SK-N-SH (cell line): ENCODE measurements at regions not wholly inside any gene's neighbourhood (a gene's known extent, or its start where the extent isn't known, plus 50 kb on each side); places are given as distances from the start of the nearest gene placed in this dataset.
"Not testable (repeated sequence)": the region's sequence is repeated elsewhere in the genome, so short reads cannot be mapped to it uniquely, and the experiment has no call there.

ENCODE experiments used
- CTCF ChIA-PET: fragments of 300-600, 350-600 bp; formaldehyde crosslinking; extraction: SDS; loops from one replicate; lab custom pipeline; 2021; lab: Yijun Ruan, JAX
- POLR2A ChIA-PET: fragments of 350-600 bp; sonication (Branson Sonifier 250); formaldehyde crosslinking; extraction: SDS; loops from one replicate; lab custom pipeline; 2020; ENCODE audit warnings: antibody characterized with exemption, inconsistent platforms; lab: Yijun Ruan, JAX
- DNase-seq: peaks from one replicate; pipeline ENCODE4 v3.0.0; 2012
- H2AFZ ChIP-seq: fragments of 200-600 bp; sonication (generic); 2 replicates; pipeline ENCODE4 v1.8.1; 2016; ENCODE audit warnings: antibody characterized with exemption, mild to moderate bottlenecking, low read depth
- H3F3A ChIP-seq: fragments of 200-600 bp; sonication (generic); replicated peaks from 2 replicates; pipeline ENCODE3; 2016; ENCODE audit warnings: antibody characterized with exemption, mild to moderate bottlenecking; ENCODE audit not compliant: insufficient read depth
- H3K27ac ChIP-seq, 2 experiments: fragments of 200-500 bp in 1 of 2; fragments of 200-600 bp in 1 of 2; sonication (Bioruptor generic) in 1 of 2; sonication (generic), shearing (Covaris generic) in 1 of 2; 2 replicates each; pipeline versions ENCODE4 v1.5.1 to v1.6.1; 2014 to 2016; ENCODE audit warnings: low read depth in 2 of 2, inconsistent platforms in 1 of 2, low read length in 1 of 2, mild to moderate bottlenecking in 1 of 2, mixed read lengths in 1 of 2
- H3K27me3 ChIP-seq: fragments of 200-600 bp; sonication (generic), shearing (Covaris generic); 2 replicates; pipeline ENCODE4 v1.6.1; 2016; ENCODE audit warnings: mixed run types; ENCODE audit not compliant: insufficient read depth
- H3K36me3 ChIP-seq, 2 experiments: fragments of 200-500 bp in 1 of 2; fragments of 200-600 bp in 1 of 2; sonication (Bioruptor generic) in 1 of 2; sonication (generic) in 1 of 2; replicated peaks in 1 of 2; 2 replicates each; pipeline versions ENCODE3 to v1.5.1; 2014 to 2016; ENCODE audit warnings: low read length in 1 of 2, mild to moderate bottlenecking in 1 of 2; ENCODE audit not compliant: insufficient read depth in 2 of 2, control insufficient read depth in 1 of 2
- H3K4me1 ChIP-seq, 2 experiments: fragments of 200-500 bp in 1 of 2; fragments of 200-600 bp in 1 of 2; sonication (Bioruptor generic) in 1 of 2; sonication (generic), shearing (Covaris generic) in 1 of 2; 2 replicates each; pipeline versions ENCODE4 v1.5.1 to v1.6.1; 2014 to 2016; ENCODE audit warnings: low read depth in 1 of 2, low read length in 1 of 2, mixed run types in 1 of 2; ENCODE audit not compliant: insufficient read depth in 2 of 2, control insufficient read depth in 1 of 2
- H3K4me2 ChIP-seq: fragments of 200-600 bp; sonication (generic), shearing (Covaris generic); 2 replicates; pipeline ENCODE4 v1.6.1; 2017; ENCODE audit warnings: mixed run types
- H3K4me3 ChIP-seq, 2 experiments: fragments of 200-500 bp in 1 of 2; fragments of 200-600 bp in 1 of 2; sonication (Bioruptor generic) in 1 of 2; sonication (generic), shearing (Covaris generic) in 1 of 2; 2 replicates each; pipeline versions ENCODE4 v1.5.1 to v1.8.1; 2014 to 2016; ENCODE audit warnings: low read depth in 2 of 2, inconsistent platforms in 1 of 2, low read length in 1 of 2, mild to moderate bottlenecking in 1 of 2, mixed read lengths in 1 of 2, moderate library complexity in 1 of 2
- H3K79me2 ChIP-seq: fragments of 200-600 bp; sonication (generic); 2 replicates; pipeline ENCODE4 v1.8.1; 2017; ENCODE audit warnings: mild to moderate bottlenecking; ENCODE audit not compliant: insufficient read depth
- H3K9ac ChIP-seq: fragments of 200-600 bp; sonication (generic); 2 replicates; pipeline ENCODE4 v1.6.1; 2017; ENCODE audit warnings: mixed run types
- H3K9me2 ChIP-seq: fragments of 200-600 bp; sonication (generic); 2 replicates; pipeline ENCODE4 v1.6.1; 2017; ENCODE audit warnings: mixed run types
- H3K9me3 ChIP-seq: fragments of 200-600 bp; sonication (generic); 2 replicates; pipeline ENCODE4 v1.6.1; 2017; ENCODE audit warnings: mixed run types, mild to moderate bottlenecking, moderate library complexity
- H4K20me1 ChIP-seq: fragments of 200-600 bp; sonication (generic); 2 replicates; pipeline ENCODE4 v1.6.1; 2017; ENCODE audit warnings: mild to moderate bottlenecking, mixed run types; ENCODE audit not compliant: insufficient read depth
- CTCF ChIP-seq: fragments of 200-600 bp; sonication (generic); IDR thresholded peaks from 2 replicates; pipeline ENCODE4 v1.6.1; 2017; ENCODE audit warnings: antibody characterized with exemption, mild to moderate bottlenecking, moderate library complexity
- EP300 ChIP-seq, 2 experiments: IDR thresholded peaks; 2 replicates each; pipeline versions ENCODE4 v1.4.0 to v1.6.1; 2012; ENCODE audit warnings: borderline replicate concordance in 1 of 2, low read depth in 1 of 2, low read length in 1 of 2
- EZH2phosphoT487 ChIP-seq: fragments of 200-600 bp; sonication (generic); IDR thresholded peaks from 2 replicates; pipeline ENCODE4 v1.6.1; 2017; ENCODE audit warnings: low read depth, mixed run types, mild to moderate bottlenecking, antibody characterized with exemption, moderate library complexity, borderline replicate concordance
- FOXJ3 ChIP-seq: sonication (generic); formaldehyde crosslinking; IDR thresholded peaks from 2 replicates; pipeline ENCODE4 v1.5.1; 2020; ENCODE audit warnings: mild to moderate bottlenecking, missing genetic modification reagents
- JUND ChIP-seq: IDR thresholded peaks from 2 replicates; pipeline ENCODE4 v1.4.0; 2012
- MEF2A ChIP-seq: IDR thresholded peaks from 2 replicates; pipeline ENCODE4 v1.4.0; 2012; ENCODE audit warnings: low read depth, borderline replicate concordance
- MXI1 ChIP-seq: IDR thresholded peaks from 2 replicates; pipeline ENCODE4 v1.6.1; 2012; ENCODE audit warnings: mild to moderate bottlenecking, low read depth, low read length, improper control_type of control experiment
- NFIC ChIP-seq: IDR thresholded peaks from 2 replicates; pipeline ENCODE4 v1.4.0; 2012; ENCODE audit warnings: borderline replicate concordance
- PBX3 ChIP-seq: IDR thresholded peaks from 2 replicates; pipeline ENCODE4; 2012
- POLR2AphosphoS5 ChIP-seq: IDR thresholded peaks from 2 replicates; pipeline ENCODE4 v1.6.1; 2012; ENCODE audit warnings: low read depth, low read length
- RCOR1 ChIP-seq: fragments of 150-350 bp; IDR thresholded peaks from 2 replicates; pipeline ENCODE4 v1.6.1; 2017; ENCODE audit warnings: antibody characterized with exemption, low read length
- RFX5 ChIP-seq: IDR thresholded peaks from 2 replicates; pipeline ENCODE4 v1.6.1; 2012; ENCODE audit warnings: mild to moderate bottlenecking, improper control_type of control experiment, low read length
- RXRA ChIP-seq: IDR thresholded peaks from 2 replicates; pipeline ENCODE4 v1.4.0; 2012; ENCODE audit warnings: low read depth, mild to moderate bottlenecking, borderline replicate concordance
- SMC3 ChIP-seq: IDR thresholded peaks from 2 replicates; pipeline ENCODE4 v1.6.1; 2012; ENCODE audit warnings: low read depth, low read length, improper control_type of control experiment
- TAF1 ChIP-seq: IDR thresholded peaks from 2 replicates; pipeline ENCODE4 v1.6.1; 2012; ENCODE audit warnings: low read depth, mild to moderate bottlenecking, low read length, moderate library complexity, borderline replicate concordance
- USF1 ChIP-seq: IDR thresholded peaks from 2 replicates; pipeline ENCODE4 v1.4.0; 2012; ENCODE audit warnings: low read depth, borderline replicate concordance
- YY1 ChIP-seq: IDR thresholded peaks from 2 replicates; pipeline ENCODE4 v1.4.0; 2012; ENCODE audit warnings: low read depth, mild to moderate bottlenecking
- WGBS: methylation state at CpG from one replicate; pipeline ENCODE4 v1.1.6; 2017; ENCODE audit warnings: low lambda C conversion rate; 5-methylcytosine and 5-hydroxymethylcytosine counted together
- TF ChIP-seq, protein P1 (sequence below): IDR thresholded peaks from 2 replicates; pipeline ENCODE4 v1.4.0; 2012; ENCODE audit warnings: low read depth, borderline replicate concordance

GRCh38 chr21:19541602-19542001, 1138.0 kb upstream of the TMPRSS15 start (continued):
- TF ChIP-seq RCOR1 (no peak), EP300 (IDR thresholded peaks at IDR 0.05; ENCODE audit: borderline replicate concordance in 1 of 2, low read depth in 1 of 2, low read length in 1 of 2) (no peak), JUND (no peak), PBX3 (no peak), USF1 (no peak), FOXJ3 (CRISPR knock-in tag) (no peak), YY1 (no peak)

GRCh38 chr21:19544493-19544892, 1140.9 kb upstream of the TMPRSS15 start:
- POLR2A ChIA-PET, H2AFZ ChIP-seq, DNase-seq, H3K4me3 ChIP-seq, H3K36me3 ChIP-seq, H3K27me3 ChIP-seq, H4K20me1 ChIP-seq, H3K9me2 ChIP-seq, H3K27ac ChIP-seq, H3K9me3 ChIP-seq, H3K9ac ChIP-seq, H3F3A ChIP-seq, H3K79me2 ChIP-seq, H3K4me1 ChIP-seq, CTCF ChIA-PET, H3K4me2 ChIP-seq: not testable (repeated sequence)
- WGBS, result 0% methylated on average over 4 of the region's 4 CpGs

DNA sequence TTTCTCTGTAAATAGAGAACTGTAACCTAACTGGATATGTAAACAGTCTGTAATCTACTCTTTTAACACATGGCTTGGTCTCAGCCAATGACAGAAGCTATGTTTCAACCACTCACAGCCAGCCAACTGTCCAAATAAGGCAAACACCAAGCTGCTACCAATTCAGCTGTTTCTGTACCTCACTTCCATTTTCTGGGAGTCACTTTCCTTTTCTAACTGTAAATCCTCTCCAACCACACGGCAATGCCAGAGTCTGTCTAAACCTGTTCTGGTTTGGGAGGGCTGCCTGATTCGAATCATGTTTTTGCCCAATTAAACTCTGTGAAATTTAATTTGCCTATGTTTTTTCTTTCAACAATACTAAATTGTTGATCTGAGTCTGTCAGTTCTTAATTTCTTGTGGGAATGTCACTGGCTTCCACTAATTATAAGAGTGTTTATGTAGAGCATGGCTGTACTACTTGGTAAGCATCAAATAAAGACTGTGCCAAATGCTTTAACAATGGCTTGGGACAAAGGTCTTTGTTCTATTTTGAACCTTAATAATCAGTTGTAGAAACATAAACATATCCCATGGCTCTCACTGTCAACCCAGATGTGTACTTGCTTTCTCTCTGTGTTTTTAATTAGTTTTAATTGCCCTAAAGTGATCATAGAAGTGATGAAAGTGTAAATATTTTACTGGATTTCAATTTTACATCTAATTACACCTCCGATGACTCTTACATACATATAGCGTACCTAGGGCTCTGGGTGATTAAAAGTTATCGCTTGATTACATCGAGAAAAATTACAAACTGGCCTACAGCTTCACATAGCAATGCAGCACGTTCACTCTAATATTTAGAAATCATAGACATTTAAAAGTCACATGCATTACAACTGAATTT, 1144.6 kb upstream of the TMPRSS15 start:
- ChIA-PET CTCF (no interaction called here), POLR2A (no interaction called here)
- Histone ChIP-seq H3K4me1 (no peaks in the 10 kb centered on the region), H3K9me3 (no peaks in the 10 kb centered on the region), H3K27ac (no peak overlapping the region), H2AFZ (no peak overlapping the region), H3K9ac (no peak overlapping the region), H3K27me3 (no peaks in the 10 kb centered on the region), H3F3A (no peaks in the 10 kb centered on the region), H3K36me3 (no peaks in the 10 kb centered on the region), H3K4me2 (no peak overlapping the region), H3K4me3 (no peak overlapping the region), H3K79me2 (no peaks in the 10 kb centered on the region), H3K9me2 (no peaks in the 10 kb centered on the region), H4K20me1 (no peaks in the 10 kb centered on the region)
- no peak for DNase-seq
- WGBS, result 12% methylated on average over 7 of the region's 7 CpGs
- TF ChIP-seq MXI1 (no peak), SMC3 (no peak), TAF1 (no peak), PBX3 (no peak), RXRA (no peak), EZH2phosphoT487 (no peak), POLR2AphosphoS5 (no peak), CTCF (no peak), NFIC (no peak), MEF2A (no peak), RFX5 (no peak), JUND (no peak)
- TF ChIP-seq, protein P1, sequence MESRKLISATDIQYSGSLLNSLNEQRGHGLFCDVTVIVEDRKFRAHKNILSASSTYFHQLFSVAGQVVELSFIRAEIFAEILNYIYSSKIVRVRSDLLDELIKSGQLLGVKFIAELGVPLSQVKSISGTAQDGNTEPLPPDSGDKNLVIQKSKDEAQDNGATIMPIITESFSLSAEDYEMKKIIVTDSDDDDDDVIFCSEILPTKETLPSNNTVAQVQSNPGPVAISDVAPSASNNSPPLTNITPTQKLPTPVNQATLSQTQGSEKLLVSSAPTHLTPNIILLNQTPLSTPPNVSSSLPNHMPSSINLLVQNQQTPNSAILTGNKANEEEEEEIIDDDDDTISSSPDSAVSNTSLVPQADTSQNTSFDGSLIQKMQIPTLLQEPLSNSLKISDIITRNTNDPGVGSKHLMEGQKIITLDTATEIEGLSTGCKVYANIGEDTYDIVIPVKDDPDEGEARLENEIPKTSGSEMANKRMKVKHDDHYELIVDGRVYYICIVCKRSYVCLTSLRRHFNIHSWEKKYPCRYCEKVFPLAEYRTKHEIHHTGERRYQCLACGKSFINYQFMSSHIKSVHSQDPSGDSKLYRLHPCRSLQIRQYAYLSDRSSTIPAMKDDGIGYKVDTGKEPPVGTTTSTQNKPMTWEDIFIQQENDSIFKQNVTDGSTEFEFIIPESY, result no peak
